Endothelial cell of umbilical vein (primary cell): ENCODE measurements at regions not wholly inside any gene's neighbourhood (a gene's known extent, or its start where the extent isn't known, plus 50 kb on each side); places are given as distances from the start of the nearest gene placed in this dataset.

ENCODE experiments used
- BruUV-seq: library from RNA; stranded (reverse); fragments of 400-500 nt; replicated peaks from 2 replicates; lab custom pipeline; 2021; lab: Mats Ljungman, UMichigan
- CTCF ChIA-PET: fragments of 300-600, 350-600 bp; sonication (Branson Sonifier 250); formaldehyde crosslinking; loops from one replicate; lab custom pipeline; 2021; ENCODE audit warnings: antibody characterized with exemption, inconsistent platforms; lab: Charles Lee
- POLR2A ChIA-PET: fragments of 300-600, 350-600 bp; sonication (Branson Sonifier 250); formaldehyde crosslinking; loops from one replicate; lab custom pipeline; 2021; ENCODE audit warnings: antibody characterized with exemption, inconsistent platforms; lab: Charles Lee
- DNase-seq: peaks from one replicate; pipeline ENCODE4 v3.0.0-alpha.2; 2011; ENCODE audit warnings: low read depth, low spot score
- FAIRE-seq: peaks from 2 replicates; lab custom pipeline; 2011; peaks lifted over from hg19 to GRCh38; lab: Jason Lieb, UNC
- H2AFZ ChIP-seq: 2 replicates; pipeline ENCODE4 v1.6.0; 2012; ENCODE audit warnings: low read depth, low read length, control low read depth, inconsistent platforms
- H3K27ac ChIP-seq: 2 replicates; pipeline ENCODE4 v1.5.1; 2011; ENCODE audit warnings: low read depth, mild to moderate bottlenecking, control low read depth, low read length, moderate library complexity; ENCODE audit not compliant: insufficient read depth
- H3K27me3 ChIP-seq, 2 experiments: 2 replicates each; pipeline versions ENCODE4 v1.6.0 to v1.6.1; 2011; ENCODE audit warnings: low read length in 2 of 2, mixed read lengths in 1 of 2; ENCODE audit not compliant: control insufficient read depth in 2 of 2, insufficient read depth in 2 of 2
- H3K36me3 ChIP-seq, 2 experiments: 2 replicates in 1 of 2; 3 replicates in 1 of 2; pipeline ENCODE4 v1.5.1; 2011; ENCODE audit warnings: low read length in 2 of 2, mild to moderate bottlenecking in 1 of 2, moderate library complexity in 1 of 2; ENCODE audit not compliant: control insufficient read depth in 2 of 2, insufficient read depth in 2 of 2; ENCODE audit errors: extremely low read depth in 1 of 2
- H3K4me1 ChIP-seq: 3 replicates; pipeline ENCODE4 v1.5.1; 2011; ENCODE audit warnings: mild to moderate bottlenecking, low read length; ENCODE audit not compliant: control insufficient read depth, insufficient read depth; ENCODE audit errors: extremely low read depth
- H3K4me2 ChIP-seq: 2 replicates; pipeline ENCODE4 v1.6.1; 2011; ENCODE audit warnings: low read length, control low read depth, mixed read lengths; ENCODE audit not compliant: insufficient read depth
- H3K4me3 ChIP-seq, 3 experiments: fragments of 200-600 bp in 1 of 3; sonication (generic), shearing (Covaris generic) in 1 of 3; replicated peaks in 1 of 3; 2 replicates each; pipeline ENCODE4 v1.5.1; 2011 to 2016; ENCODE audit warnings: control low read depth in 3 of 3, low read length in 3 of 3, mild to moderate bottlenecking in 2 of 3, inconsistent platforms in 1 of 3, low read depth in 1 of 3, moderate library complexity in 1 of 3; ENCODE audit not compliant: insufficient read depth in 1 of 3
- H3K79me2 ChIP-seq: 2 replicates; pipeline ENCODE4 v1.6.0; 2012; ENCODE audit warnings: low read length, inconsistent platforms; ENCODE audit not compliant: control insufficient read depth, insufficient read depth
- H3K9ac ChIP-seq: replicated peaks from 2 replicates; pipeline ENCODE3; 2011; ENCODE audit warnings: low read length, control low read depth; ENCODE audit not compliant: insufficient read depth; ENCODE audit errors: extremely low read depth
- H3K9me1 ChIP-seq: replicated peaks from 3 replicates; pipeline ENCODE4 v1.6.0; 2011; ENCODE audit warnings: mild to moderate bottlenecking, low read length; ENCODE audit not compliant: control insufficient read depth, insufficient read depth; ENCODE audit errors: extremely low read depth
- H3K9me3 ChIP-seq: replicated peaks from 2 replicates; pipeline ENCODE4 v1.5.1; 2012; ENCODE audit warnings: low read length, inconsistent platforms; ENCODE audit not compliant: control insufficient read depth, insufficient read depth
- H4K20me1 ChIP-seq: replicated peaks from 2 replicates; pipeline ENCODE3; 2011; ENCODE audit warnings: mild to moderate bottlenecking, low read length; ENCODE audit not compliant: control insufficient read depth, insufficient read depth; ENCODE audit errors: extremely low read depth
- CTCF ChIP-seq, 2 donors: IDR thresholded peaks; 1 replicate in 1 of 2; 2 replicates in 1 of 2; pipeline ENCODE4 v1.5.1; 2011; ENCODE audit warnings: low read length in 2 of 2, mild to moderate bottlenecking in 2 of 2, moderate library complexity in 2 of 2, control low read depth in 1 of 2, inconsistent platforms in 1 of 2, low read depth in 1 of 2; ENCODE audit not compliant: insufficient read depth in 1 of 2; ENCODE audit errors: extremely low read depth in 1 of 2
- EZH2 ChIP-seq: IDR thresholded peaks from 2 replicates; pipeline ENCODE4 v1.6.1; 2012; ENCODE audit warnings: borderline replicate concordance, low read depth, mild to moderate bottlenecking, moderate library complexity, low read length, inconsistent platforms; ENCODE audit not compliant: severe bottlenecking
- FOS ChIP-seq: IDR thresholded peaks from 2 replicates; pipeline ENCODE4 v1.6.1; 2011; ENCODE audit warnings: mild to moderate bottlenecking, low read length, moderate library complexity, borderline replicate concordance; ENCODE audit not compliant: insufficient read depth
- GATA2 ChIP-seq: IDR thresholded peaks from 2 replicates; pipeline ENCODE4 v1.7.0; 2011; ENCODE audit warnings: low read depth, mild to moderate bottlenecking, moderate library complexity, mixed read lengths, low read length; ENCODE audit not compliant: insufficient read length, insufficient read depth
- JUN ChIP-seq: IDR thresholded peaks from 2 replicates; pipeline ENCODE4 v1.6.1; 2011; ENCODE audit warnings: borderline replicate concordance, low read depth; ENCODE audit not compliant: insufficient read length, insufficient read depth
- MAX ChIP-seq: IDR thresholded peaks from 2 replicates; pipeline ENCODE4 v1.6.1; 2011; ENCODE audit not compliant: insufficient read depth, insufficient read length
- MYC ChIP-seq: IDR thresholded peaks from one replicate; pipeline ENCODE4 v1.6.1; 2011; ENCODE audit warnings: mild to moderate bottlenecking, low read depth, low read length
- POLR2A ChIP-seq: IDR thresholded peaks from 2 replicates; pipeline ENCODE4 v1.6.1; 2012; ENCODE audit warnings: low read depth, mild to moderate bottlenecking, control low read depth, low read length
- POLR2AphosphoS5 ChIP-seq: IDR thresholded peaks from 2 replicates; pipeline ENCODE4 v1.6.1; 2012; ENCODE audit warnings: low read depth, mild to moderate bottlenecking, control low read depth, low read length, moderate library complexity; ENCODE audit not compliant: insufficient read depth
- dilution Hi-C: fragments of 300-500 bp; cut with MboI; formaldehyde crosslinking; loops from one replicate; pipeline ENCODE4 v1.15.0; 2019; ENCODE audit warnings: low sequenced_read_pairs; ENCODE audit not compliant: extremely low pct_ligation_motif_present
- intact Hi-C: fragments of 100-400 bp; cut with micrococcal nuclease; formaldehyde crosslinking; loops from one replicate; pipeline ENCODE4 v1.10.0; 2022

GRCh38 chr1:233487408-233487807, 126.5 kb upstream of the KCNK1 start:
- Histone ChIP-seq H3K9me1 (no peaks in the 10 kb centered on the region), H3K4me3 (no peak overlapping the region), H2AFZ (no peak overlapping the region), H3K4me2 (no peak overlapping the region), H3K27me3 (no peaks in the 10 kb centered on the region), H3K9me3 (no peaks in the 10 kb centered on the region), H3K9ac (no peak overlapping the region), H3K79me2 (no peaks in the 10 kb centered on the region), H4K20me1 (no peaks in the 10 kb centered on the region), H3K4me1 (no peaks in the 10 kb centered on the region), H3K36me3 (no peaks in the 10 kb centered on the region), H3K27ac (no peak overlapping the region)
- CTCF ChIA-PET = no interaction called here
- intact Hi-C loops (no loop called here), dilution Hi-C loops (no loop called here)
- no TSS peak for BruUV-seq
- FAIRE-seq = no peak
- POLR2A ChIA-PET = no interaction called here
- TF ChIP-seq MAX (no peak), POLR2AphosphoS5 (no peak), GATA2 (no peak), CTCF (IDR thresholded peaks at IDR 0.05; ENCODE audit: extremely low read depth in 1 of 2, insufficient read depth in 1 of 2, low read depth in 1 of 2, low read length in 2 of 2) (no peak), EZH2 (no peak), FOS (no peak), MYC (no peak), JUN (no peak), POLR2A (no peak)
- DNase-seq = no peak
